GM18858 (cell line): ENCODE measurements at regions not wholly inside any gene's neighbourhood (a gene's known extent, or its start where the extent isn't known, plus 50 kb on each side); places are given as distances from the start of the nearest gene placed in this dataset.

ENCODE experiments used
- ATAC-seq: cut with Tn5 transposase; IDR thresholded peaks from one replicate; pipeline ENCODE4 v1.9.1; 2021; ENCODE audit not compliant: unreplicated experiment

GRCh38 chr16:88283596-88283995 is 99.2 kb upstream of the ZNF469 start:
- ATAC-seq: no peak

DNA sequence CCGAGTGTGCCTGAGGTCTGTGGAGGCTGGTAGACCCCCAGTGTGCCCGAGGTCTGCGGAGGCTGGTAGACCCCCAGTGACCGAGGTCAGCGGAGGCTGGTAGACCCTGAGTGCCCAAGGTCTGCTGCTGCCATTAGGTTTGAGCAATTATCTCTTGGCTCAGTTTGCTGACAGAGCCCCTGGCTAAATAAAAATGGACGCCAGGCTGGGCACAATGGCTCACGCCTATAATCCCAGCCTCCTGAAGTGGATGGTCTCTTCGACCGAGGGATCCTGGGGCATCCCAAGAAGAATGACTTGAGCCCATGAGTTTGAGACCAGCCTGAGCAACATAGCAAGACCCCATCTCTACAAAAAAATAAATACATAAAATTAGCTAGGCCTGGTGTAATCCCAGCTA is 98.7 kb upstream of the ZNF469 start:
- ATAC-seq: no peak

- no peak for ATAC-seq
Observed at GRCh38 chr16:88284626-88285513, 97.9 kb upstream of the ZNF469 start.

GRCh38 chr16:88285514-88285822 is 97.3 kb upstream of the ZNF469 start:
- no peak for ATAC-seq

DNA sequence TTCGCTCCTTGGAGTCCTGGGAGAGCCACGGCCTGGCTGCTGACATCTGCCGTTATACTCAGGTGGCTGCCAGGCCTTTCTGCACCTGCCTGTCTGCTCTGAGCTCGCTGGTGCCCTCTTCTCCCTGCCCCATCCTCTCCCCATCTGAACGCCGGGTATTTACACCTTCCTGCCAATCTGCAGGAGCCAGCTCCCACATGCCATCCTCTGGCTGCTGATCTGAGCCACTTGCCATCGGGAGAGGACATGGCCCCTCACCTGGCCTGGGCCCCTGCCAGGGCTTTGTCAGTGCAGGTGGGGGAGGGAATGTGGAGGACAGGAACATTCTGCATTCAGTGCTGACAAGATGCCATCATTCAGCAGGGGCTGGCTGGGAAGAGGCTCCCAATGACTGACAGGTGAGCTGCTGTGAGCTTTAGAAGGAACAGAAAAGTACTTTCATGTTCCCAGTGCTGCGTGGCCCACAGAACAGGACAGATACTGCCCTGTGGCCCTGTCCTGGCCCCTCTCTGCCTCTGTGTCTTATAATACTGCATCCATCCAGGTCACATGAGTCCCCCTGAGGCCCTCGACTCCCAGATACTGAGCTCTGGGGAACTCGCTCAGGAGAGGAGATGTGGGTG is 96.3 kb upstream of the ZNF469 start:
- no peak for ATAC-seq

- no peak for ATAC-seq
Observed at GRCh38 chr16:88287219-88287618, 95.5 kb upstream of the ZNF469 start.

GRCh38 chr16:88288303-88288702 is 94.5 kb upstream of the ZNF469 start:
- no peak for ATAC-seq

- ATAC-seq: no peak
Observed at GRCh38 chr16:88289001-88289400, 93.8 kb upstream of the ZNF469 start.

GRCh38 chr16:88289561-88289960 is 93.2 kb upstream of the ZNF469 start:
- ATAC-seq: no peak

GRCh38 chr16:88289968-88290401 is 92.8 kb upstream of the ZNF469 start:
- ATAC-seq: no peak

GRCh38 chr16:88290850-88291830 is 91.6 kb upstream of the ZNF469 start:
- no peak for ATAC-seq

GRCh38 chr16:88292007-88292970 is 90.5 kb upstream of the ZNF469 start:
- ATAC-seq: no peak

GRCh38 chr16:88293097-88293496 is 89.7 kb upstream of the ZNF469 start:
- no peak for ATAC-seq

- no peak for ATAC-seq
Observed at GRCh38 chr16:88295671-88296436, 86.9 kb upstream of the ZNF469 start.

DNA sequence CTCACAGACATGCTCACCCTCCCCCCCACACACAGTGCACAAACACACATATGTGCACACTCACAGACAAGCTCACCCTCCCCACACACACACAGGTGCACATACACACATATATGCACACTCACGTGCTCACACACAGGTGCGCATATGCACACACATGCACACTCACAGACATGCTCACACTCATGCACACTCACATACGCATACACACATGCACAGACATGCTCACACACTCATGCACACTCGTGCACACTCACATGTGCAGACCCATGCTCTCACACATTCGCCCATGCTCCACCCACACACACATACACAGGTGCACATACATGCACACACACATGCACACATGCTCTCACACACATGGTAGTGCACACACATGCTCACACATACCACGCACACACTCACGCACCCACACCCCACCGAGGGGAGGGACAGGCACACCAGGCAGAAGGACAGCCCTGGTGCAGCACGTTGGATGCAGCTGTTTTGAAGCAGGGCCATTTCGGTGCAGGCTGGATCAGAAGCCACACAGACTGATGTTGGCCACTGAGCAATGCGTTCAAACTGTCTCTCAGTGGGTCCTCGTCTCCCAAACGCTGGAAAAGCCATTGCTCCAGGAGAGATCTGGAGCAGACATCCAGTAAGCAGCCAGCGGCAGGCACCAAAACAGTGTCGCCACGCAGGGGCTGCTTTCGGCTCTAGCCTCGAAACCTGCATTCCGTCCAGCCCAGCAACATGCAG is 86.2 kb upstream of the ZNF469 start:
- no peak for ATAC-seq

DNA sequence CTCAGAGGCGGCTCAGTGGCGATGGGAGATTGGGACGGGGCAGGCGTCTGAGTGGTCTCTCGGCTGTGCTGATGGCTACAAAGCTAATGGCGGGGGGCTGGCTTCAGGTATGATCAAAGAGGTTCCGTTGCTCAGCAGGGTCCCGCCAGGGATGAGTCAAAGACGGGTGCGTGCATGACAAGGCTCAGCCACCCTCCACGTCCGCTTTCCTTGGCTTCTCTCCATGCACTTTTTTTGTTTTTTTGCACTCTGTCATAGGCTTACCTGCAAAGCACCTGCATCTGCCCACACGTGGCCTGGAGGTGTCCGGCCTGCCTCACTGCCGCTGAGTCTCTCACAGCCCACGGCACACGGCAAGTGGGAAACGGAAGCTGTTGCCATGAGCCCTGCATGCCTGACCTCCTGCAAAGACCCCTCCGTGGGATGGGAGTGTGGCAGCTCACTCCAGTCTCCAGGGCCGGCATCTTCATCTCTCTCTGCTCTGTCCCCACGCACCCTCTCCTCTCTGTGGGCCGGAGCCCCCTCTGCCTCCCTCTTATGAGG is 85.5 kb upstream of the ZNF469 start:
- ATAC-seq: no peak

DNA sequence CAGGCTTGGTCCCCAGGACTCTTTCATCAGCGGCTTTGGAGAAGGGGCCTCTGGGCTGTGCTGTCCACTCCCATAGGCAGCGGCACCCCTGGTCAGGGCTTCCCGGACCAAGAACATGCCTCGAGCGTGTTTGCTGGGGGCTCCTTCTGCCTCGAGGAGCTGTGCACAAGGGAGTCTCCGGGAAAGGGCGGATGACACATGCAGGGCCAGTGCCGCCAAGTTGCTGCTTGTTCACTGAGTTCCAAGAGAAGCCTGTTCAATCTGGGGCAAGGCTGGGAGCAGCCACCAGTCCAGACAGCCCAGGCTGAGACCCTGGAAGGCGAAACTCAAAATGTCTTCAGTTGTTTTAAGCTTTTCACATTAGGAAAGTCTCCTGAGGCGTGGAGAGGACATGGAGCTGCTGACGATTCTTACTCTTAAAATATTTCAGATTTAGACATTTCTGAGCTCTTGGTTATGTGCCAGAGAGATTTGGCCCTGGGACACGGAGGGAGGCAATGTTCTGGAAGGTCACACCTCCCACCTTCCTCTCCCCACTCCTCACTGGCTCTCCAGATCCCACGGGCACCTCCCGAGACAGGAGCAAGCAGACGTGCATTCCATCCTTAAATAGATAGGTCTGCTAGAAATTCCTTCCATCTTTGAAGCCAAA is 84.5 kb upstream of the ZNF469 start:
- ATAC-seq: no peak
